GM23338 (cell line): ENCODE measurements at regions not wholly inside any gene's neighbourhood (a gene's known extent, or its start where the extent isn't known, plus 50 kb on each side); places are given as distances from the start of the nearest gene placed in this dataset.
"Not testable (repeated sequence)": the region's sequence is repeated elsewhere in the genome, so short reads cannot be mapped to it uniquely, and the experiment has no call there.

Experiments used
- CTCF ChIP-seq, 2 experiments: fragments of 200-600 bp in 1 of 2; sonication (generic) in 1 of 2; conservative IDR thresholded peaks; 2 replicates each; pipeline versions ENCODE4 v1.5.1 to v1.6.1; 2016 to 2017; ENCODE audit warnings: antibody characterized with exemption in 2 of 2, low read depth in 2 of 2, mild to moderate bottlenecking in 2 of 2, moderate library complexity in 1 of 2
- EZH2 ChIP-seq: fragments of 200-600 bp; sonication (generic); IDR thresholded peaks from one replicate; pipeline ENCODE4 v1.8.0; 2017; ENCODE audit warnings: antibody characterized with exemption, mild to moderate bottlenecking, low read depth; ENCODE audit not compliant: unreplicated experiment
- JUNB ChIP-seq: IDR thresholded peaks from one replicate; pipeline ENCODE4 v1.6.1; 2016; ENCODE audit warnings: antibody characterized with exemption; ENCODE audit not compliant: unreplicated experiment

GRCh38 chr18:14321217-14321616 lies 189.0 kb upstream of the ZNF519 start:
- not testable (repeated sequence) for TF ChIP-seq CTCF (conservative IDR thresholded peaks at IDR 0.05; ENCODE audit: low read depth in 2 of 2); JUNB; EZH2
